Ascending aorta (tissue), 2 donors: ENCODE measurements at regions not wholly inside any gene's neighbourhood (a gene's known extent, or its start where the extent isn't known, plus 50 kb on each side); places are given as distances from the start of the nearest gene placed in this dataset.

ENCODE experiments used
- DNase-seq, 2 donors: peaks; one replicate each; pipeline ENCODE4 v3.0.0-alpha.2; 2019; ENCODE audit warnings: low spot score in 2 of 2
- H3K27ac ChIP-seq, 2 donors: fragments of 200-600 bp; sonication (generic); one replicate each; pipeline ENCODE4 v1.5.1; 2016 to 2017; ENCODE audit warnings: mild to moderate bottlenecking in 1 of 2
- H3K27me3 ChIP-seq: fragments of 200-600 bp; sonication (generic); one replicate; pipeline ENCODE4 v1.5.1; 2017
- H3K36me3 ChIP-seq, 2 donors: fragments of 200-600 bp; sonication (generic); one replicate each; pipeline ENCODE4 v1.5.1; 2016
- H3K4me1 ChIP-seq, 2 donors: fragments of 200-600 bp; sonication (generic); one replicate each; pipeline ENCODE4 v1.5.1; 2016 to 2017; ENCODE audit warnings: mild to moderate bottlenecking in 1 of 2
- H3K4me3 ChIP-seq, 2 donors: fragments of 200-600 bp; sonication (generic); one replicate each; pipeline ENCODE4 v1.5.1; 2016 to 2017; ENCODE audit warnings: mild to moderate bottlenecking in 1 of 2
- H3K9me3 ChIP-seq, 2 donors: fragments of 200-600 bp; sonication (generic); one replicate each; pipeline ENCODE4 v1.5.1; 2016
- CTCF ChIP-seq, 3 experiments: fragments of 200-600 bp in 2 of 3; fragments of 450-650 bp in 1 of 3; sonication (generic) in 2 of 3; IDR thresholded peaks; one replicate each; pipeline ENCODE4 v1.5.1; 2016 to 2019; ENCODE audit warnings: antibody characterized with exemption in 3 of 3, mild to moderate bottlenecking in 1 of 3, moderate library complexity in 1 of 3
- intact Hi-C: fragments of 100-400 bp; cut with DNase I; formaldehyde crosslinking; loops from one replicate; pipeline ENCODE4 v1.15.1; 2023

- no peak overlapping the region for H3K4me3 ChIP-seq
- no peak for TF ChIP-seq CTCF (IDR thresholded peaks at IDR 0.05)
- intact Hi-C loops = no loop called here
- no peaks in the 10 kb centered on the region for H3K9me3 ChIP-seq
- H3K4me1 ChIP-seq = no peaks in the 10 kb centered on the region
- no peak overlapping the region for H3K27ac ChIP-seq
- DNase-seq = no peak
- no peaks in the 10 kb centered on the region for H3K36me3 ChIP-seq
- H3K27me3 ChIP-seq = no peaks in the 10 kb centered on the region
Measured at GRCh38 chr10:123513870-123514269, 152.3 kb upstream of the GPR26 start.

DNA sequence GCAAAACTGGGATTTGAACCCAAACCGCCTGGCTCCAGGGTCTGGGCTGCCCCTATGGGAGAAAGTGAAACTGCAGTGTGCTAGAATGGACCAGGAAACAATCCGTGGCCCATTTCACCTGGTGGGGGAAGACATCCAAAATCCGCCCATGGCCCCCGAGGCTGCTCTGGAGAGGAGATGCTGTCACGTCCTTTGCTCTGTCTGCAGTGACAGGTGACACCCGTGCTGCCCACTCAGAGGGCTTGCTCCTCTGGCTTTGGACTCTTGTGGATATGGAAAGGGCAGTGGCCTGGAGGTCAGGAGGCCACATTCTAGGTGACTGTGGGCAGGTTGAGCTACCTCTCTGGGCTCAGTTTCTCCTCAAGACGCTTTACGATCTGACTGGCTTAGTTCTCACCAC, 151.2 kb upstream of the GPR26 start:
- intact Hi-C loops = no loop called here
- no peaks in the 10 kb centered on the region for H3K9me3 ChIP-seq
- no peak for TF ChIP-seq CTCF (IDR thresholded peaks at IDR 0.05)
- no peak overlapping the region for H3K27ac ChIP-seq
- no peaks in the 10 kb centered on the region for H3K27me3 ChIP-seq
- H3K4me3 ChIP-seq = no peak overlapping the region
- no peaks in the 10 kb centered on the region for H3K4me1 ChIP-seq
- H3K36me3 ChIP-seq = no peaks in the 10 kb centered on the region
- DNase-seq = no peak

- Histone ChIP-seq H3K27ac (no peak overlapping the region), H3K36me3 (no peaks in the 10 kb centered on the region), H3K4me3 (no peak overlapping the region), H3K27me3 (no peaks in the 10 kb centered on the region), H3K4me1 (no peaks in the 10 kb centered on the region), H3K9me3 (no peaks in the 10 kb centered on the region)
- TF ChIP-seq CTCF (IDR thresholded peaks at IDR 0.05) = no peak
- intact Hi-C loops = no loop called here
- DNase-seq = no peak
Measured at GRCh38 chr10:123515661-123516060, 150.5 kb upstream of the GPR26 start.

- Histone ChIP-seq H3K27me3 (no peaks in the 10 kb centered on the region), H3K36me3 (no peaks in the 10 kb centered on the region), H3K27ac (no peak overlapping the region), H3K4me1 (no peaks in the 10 kb centered on the region), H3K9me3 (no peaks in the 10 kb centered on the region), H3K4me3 (no peak overlapping the region)
- intact Hi-C loops = no loop called here
- TF ChIP-seq CTCF (IDR thresholded peaks at IDR 0.05) = no peak
- no peak for DNase-seq
Measured at GRCh38 chr10:123516291-123516690, 149.9 kb upstream of the GPR26 start.

DNA sequence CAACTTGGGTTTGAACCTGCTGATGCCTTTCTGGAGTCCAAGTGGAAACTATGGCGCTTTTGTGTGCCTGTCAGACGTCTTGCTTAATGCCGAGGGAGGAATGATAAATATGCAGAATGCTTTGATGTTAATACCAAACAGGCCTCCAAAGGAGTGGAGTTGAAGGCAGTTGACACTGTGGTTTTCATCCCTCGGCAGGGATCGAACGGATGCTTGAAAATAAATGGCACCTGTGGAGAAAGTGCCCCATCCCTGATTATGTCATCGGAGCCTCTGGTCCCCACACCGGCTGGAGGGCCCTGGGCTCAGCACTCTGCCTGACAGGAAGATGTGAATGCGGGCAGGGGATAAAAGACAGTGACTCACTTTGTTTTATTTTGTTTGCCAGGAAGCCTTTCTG, 148.7 kb upstream of the GPR26 start:
- no peak for TF ChIP-seq CTCF (IDR thresholded peaks at IDR 0.05)
- intact Hi-C loops = no loop called here

GRCh38 chr10:123517901-123518300, 148.3 kb upstream of the GPR26 start:
- Histone ChIP-seq H3K4me1 (no peaks in the 10 kb centered on the region), H3K4me3 (no peak overlapping the region), H3K27ac (no peak overlapping the region), H3K36me3 (no peaks in the 10 kb centered on the region), H3K27me3 (no peaks in the 10 kb centered on the region), H3K9me3 (no peaks in the 10 kb centered on the region)
- DNase-seq = no peak
- no peak for TF ChIP-seq CTCF (IDR thresholded peaks at IDR 0.05)
- intact Hi-C loops = no loop called here

More for the DNA sequence above, 148.7 kb upstream of the GPR26 start:
- H3K27me3 ChIP-seq = no peaks in the 10 kb centered on the region
- no peak for DNase-seq
- H3K4me1 ChIP-seq = no peaks in the 10 kb centered on the region
- no peak overlapping the region for H3K4me3 ChIP-seq
- H3K27ac ChIP-seq = no peak overlapping the region
- H3K36me3 ChIP-seq = no peaks in the 10 kb centered on the region
- no peaks in the 10 kb centered on the region for H3K9me3 ChIP-seq
